Tibial artery (tissue), 4 donors: ENCODE measurements at regions not wholly inside any gene's neighbourhood (a gene's known extent, or its start where the extent isn't known, plus 50 kb on each side); places are given as distances from the start of the nearest gene placed in this dataset.

Experiments used
- DNase-seq, 2 donors: peaks; one replicate each; pipeline ENCODE4 v3.0.0-alpha.2; 2019
- H3K27ac ChIP-seq, 2 donors: fragments of 200-600 bp; sonication (generic) in 1 of 2; 1 replicate in 1 of 2; 2 replicates in 1 of 2; pipeline ENCODE4 v1.5.1; 2018 to 2019; ENCODE audit warnings: mild to moderate bottlenecking in 1 of 2
- H3K27me3 ChIP-seq, 2 donors: fragments of 200-600 bp; sonication (generic) in 1 of 2; one replicate each; pipeline versions ENCODE4 v1.5.1 to v1.6.0; 2016 to 2019
- H3K36me3 ChIP-seq, 3 donors: fragments of 200-600 bp; sonication (generic) in 2 of 3; one replicate each; pipeline ENCODE4 v1.5.1; 2016 to 2019; ENCODE audit warnings: mild to moderate bottlenecking in 2 of 3
- H3K4me1 ChIP-seq, 4 donors: fragments of 200-600 bp; sonication (generic) in 2 of 4; 1 replicate in 3 of 4; 2 replicates in 1 of 4; pipeline ENCODE4 v1.5.1; 2016 to 2019
- H3K4me3 ChIP-seq, 2 donors: fragments of 200-600 bp; sonication (generic) in 1 of 2; 1 replicate in 1 of 2; 2 replicates in 1 of 2; pipeline ENCODE4 v1.5.1; 2018 to 2019; ENCODE audit warnings: mild to moderate bottlenecking in 2 of 2
- H3K9me3 ChIP-seq, 3 donors: fragments of 200-600 bp; sonication (generic) in 1 of 3; one replicate each; pipeline ENCODE4 v1.5.1; 2016 to 2019
- intact Hi-C: fragments of 100-400 bp; cut with DNase I; formaldehyde crosslinking; loops from one replicate; pipeline ENCODE4 v1.15.0; 2023; ENCODE audit warnings: low total_unique reads
- TF ChIP-seq, protein P1 (sequence below), 2 experiments: fragments of 200-600 bp in 1 of 2; fragments of 450-650 bp in 1 of 2; IDR thresholded peaks; one replicate each; pipeline ENCODE4 v1.5.1; 2017 to 2019; ENCODE audit warnings: antibody characterized with exemption in 2 of 2, mild to moderate bottlenecking in 1 of 2, moderate library complexity in 1 of 2

GRCh38 chr1:222310836-222311235 lies 237.1 kb downstream of the HHIPL2 start:
- DNase-seq = no peak
- Histone ChIP-seq H3K4me1 (no peaks in the 10 kb centered on the region), H3K9me3 (no peaks in the 10 kb centered on the region), H3K27me3 (no peaks in the 10 kb centered on the region), H3K27ac (no peak overlapping the region), H3K36me3 (no peaks in the 10 kb centered on the region), H3K4me3 (no peak overlapping the region)
- intact Hi-C loops = no loop called here
- TF ChIP-seq, protein P1, sequence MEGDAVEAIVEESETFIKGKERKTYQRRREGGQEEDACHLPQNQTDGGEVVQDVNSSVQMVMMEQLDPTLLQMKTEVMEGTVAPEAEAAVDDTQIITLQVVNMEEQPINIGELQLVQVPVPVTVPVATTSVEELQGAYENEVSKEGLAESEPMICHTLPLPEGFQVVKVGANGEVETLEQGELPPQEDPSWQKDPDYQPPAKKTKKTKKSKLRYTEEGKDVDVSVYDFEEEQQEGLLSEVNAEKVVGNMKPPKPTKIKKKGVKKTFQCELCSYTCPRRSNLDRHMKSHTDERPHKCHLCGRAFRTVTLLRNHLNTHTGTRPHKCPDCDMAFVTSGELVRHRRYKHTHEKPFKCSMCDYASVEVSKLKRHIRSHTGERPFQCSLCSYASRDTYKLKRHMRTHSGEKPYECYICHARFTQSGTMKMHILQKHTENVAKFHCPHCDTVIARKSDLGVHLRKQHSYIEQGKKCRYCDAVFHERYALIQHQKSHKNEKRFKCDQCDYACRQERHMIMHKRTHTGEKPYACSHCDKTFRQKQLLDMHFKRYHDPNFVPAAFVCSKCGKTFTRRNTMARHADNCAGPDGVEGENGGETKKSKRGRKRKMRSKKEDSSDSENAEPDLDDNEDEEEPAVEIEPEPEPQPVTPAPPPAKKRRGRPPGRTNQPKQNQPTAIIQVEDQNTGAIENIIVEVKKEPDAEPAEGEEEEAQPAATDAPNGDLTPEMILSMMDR (IDR thresholded peaks at IDR 0.05) = no peak

DNA sequence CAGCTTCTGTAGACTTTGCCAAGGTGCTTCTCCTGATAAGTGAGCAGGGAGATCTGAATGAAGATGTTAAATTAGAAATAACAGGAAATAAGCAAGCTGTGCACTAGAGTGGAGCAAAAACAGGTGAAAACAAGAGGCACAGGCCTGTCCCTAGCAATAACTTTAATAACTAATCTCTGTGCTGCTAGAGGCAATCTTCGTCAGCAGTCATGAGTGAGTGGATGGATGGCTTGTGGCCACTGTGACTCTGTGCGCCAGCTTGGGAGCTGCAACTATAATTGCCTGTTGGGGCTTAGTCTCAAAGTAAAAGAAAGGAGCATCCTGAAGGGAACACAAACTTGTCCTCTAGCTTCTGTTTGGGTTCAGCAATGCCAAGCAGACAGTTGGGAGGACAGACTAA lies 240.3 kb downstream of the HHIPL2 start:
- H3K9me3 ChIP-seq = no peaks in the 10 kb centered on the region
- no peaks in the 10 kb centered on the region for H3K4me1 ChIP-seq
- no peak overlapping the region for H3K27ac ChIP-seq
- TF ChIP-seq, protein P1 (IDR thresholded peaks at IDR 0.05) = no peak
- H3K36me3 ChIP-seq = no peaks in the 10 kb centered on the region
- no peak overlapping the region for H3K4me3 ChIP-seq
- H3K27me3 ChIP-seq = no peaks in the 10 kb centered on the region
- intact Hi-C loops = no loop called here
- no peak for DNase-seq

GRCh38 chr1:222306512-222306911 lies 241.4 kb downstream of the HHIPL2 start:
- H3K27me3 ChIP-seq = no peaks in the 10 kb centered on the region
- TF ChIP-seq, protein P1 (IDR thresholded peaks at IDR 0.05) = no peak
- H3K4me1 ChIP-seq = no peaks in the 10 kb centered on the region
- H3K4me3 ChIP-seq = no peak overlapping the region
- H3K27ac ChIP-seq = no peak overlapping the region
- intact Hi-C loops = no loop called here
- H3K36me3 ChIP-seq = no peaks in the 10 kb centered on the region
- no peak for DNase-seq
- no peaks in the 10 kb centered on the region for H3K9me3 ChIP-seq

- Histone ChIP-seq H3K36me3 (no peaks in the 10 kb centered on the region), H3K4me3 (no peak overlapping the region), H3K27ac (no peak overlapping the region), H3K27me3 (no peaks in the 10 kb centered on the region), H3K4me1 (no peaks in the 10 kb centered on the region), H3K9me3 (no peaks in the 10 kb centered on the region)
- TF ChIP-seq, protein P1 (IDR thresholded peaks at IDR 0.05) = no peak
- no peak for DNase-seq
- intact Hi-C loops = no loop called here
Observed at GRCh38 chr1:222306011-222306410, 241.9 kb downstream of the HHIPL2 start.

DNA sequence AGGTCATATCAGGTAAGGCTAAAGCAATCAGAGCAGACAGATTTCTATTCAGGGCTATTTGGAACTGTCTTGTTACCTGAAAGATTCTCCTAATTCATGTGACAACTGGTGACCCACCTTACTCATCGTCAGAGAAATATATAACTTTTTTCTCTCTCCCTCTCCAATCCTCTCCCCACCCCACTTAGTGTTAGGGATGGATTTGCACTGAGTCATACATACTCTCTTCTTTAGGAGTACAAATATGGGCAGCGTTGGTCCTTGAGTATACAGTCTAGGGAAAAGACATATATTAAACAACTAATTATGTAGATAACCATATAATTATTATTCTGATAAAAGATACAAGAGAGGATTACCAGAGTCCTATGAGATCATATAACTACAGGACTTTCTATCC lies 246.3 kb downstream of the HHIPL2 start:
- no peaks in the 10 kb centered on the region for H3K36me3 ChIP-seq
- TF ChIP-seq, protein P1 (IDR thresholded peaks at IDR 0.05) = no peak
- H3K9me3 ChIP-seq = peaks cover 0 to 12% (median 4%) of the 10 kb centered on the region in 3 donors
- H3K27ac ChIP-seq = no peak overlapping the region
- DNase-seq = no peak
- intact Hi-C loops = no loop called here
- no peak overlapping the region for H3K4me3 ChIP-seq
- no peaks in the 10 kb centered on the region for H3K27me3 ChIP-seq
- H3K4me1 ChIP-seq = no peaks in the 10 kb centered on the region

DNA sequence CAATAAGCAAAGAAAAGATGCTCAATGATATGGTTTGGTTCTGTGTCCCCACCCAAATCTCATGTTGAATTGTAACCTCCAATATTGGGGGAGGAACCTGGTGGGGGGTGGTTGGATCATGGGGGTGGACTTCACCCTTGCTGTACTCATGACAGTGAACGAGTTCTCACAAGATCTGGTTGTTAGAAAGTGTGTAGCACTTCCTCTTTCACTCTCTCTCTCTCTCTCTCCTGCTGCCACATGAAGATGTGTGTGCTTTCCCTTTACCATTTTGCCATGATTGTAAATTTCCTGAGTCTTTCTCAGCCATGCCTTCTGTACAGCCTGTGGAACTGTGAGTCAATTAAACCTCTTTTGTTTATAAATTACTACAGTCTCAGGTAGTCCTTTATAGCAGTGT lies 248.4 kb downstream of the HHIPL2 start:
- Histone ChIP-seq H3K4me1 (no peaks in the 10 kb centered on the region), H3K4me3 (no peak overlapping the region), H3K27me3 (no peaks in the 10 kb centered on the region), H3K36me3 (no peaks in the 10 kb centered on the region), H3K27ac (no peak overlapping the region), H3K9me3 (peaks cover 0 to 29% (median 5%) of the 10 kb centered on the region in 3 donors)
- TF ChIP-seq, protein P1 (IDR thresholded peaks at IDR 0.05) = no peak
- no peak for DNase-seq
- intact Hi-C loops = no loop called here
